GM20000 (cell line): ENCODE measurements at regions not wholly inside any gene's neighbourhood (a gene's known extent, or its start where the extent isn't known, plus 50 kb on each side); places are given as distances from the start of the nearest gene placed in this dataset.

Experiments
- DNase-seq: peaks from one replicate; pipeline ENCODE4 v3.0.0; 2012; ENCODE audit warnings: low spot score
- TF ChIP-seq, protein P1 (sequence below): IDR thresholded peaks from 2 replicates; pipeline ENCODE4 v1.5.1; 2012; ENCODE audit warnings: mild to moderate bottlenecking, control low read depth; ENCODE audit errors: extremely low read depth, missing control alignments

- no peak for DNase-seq
- TF ChIP-seq, protein P1, sequence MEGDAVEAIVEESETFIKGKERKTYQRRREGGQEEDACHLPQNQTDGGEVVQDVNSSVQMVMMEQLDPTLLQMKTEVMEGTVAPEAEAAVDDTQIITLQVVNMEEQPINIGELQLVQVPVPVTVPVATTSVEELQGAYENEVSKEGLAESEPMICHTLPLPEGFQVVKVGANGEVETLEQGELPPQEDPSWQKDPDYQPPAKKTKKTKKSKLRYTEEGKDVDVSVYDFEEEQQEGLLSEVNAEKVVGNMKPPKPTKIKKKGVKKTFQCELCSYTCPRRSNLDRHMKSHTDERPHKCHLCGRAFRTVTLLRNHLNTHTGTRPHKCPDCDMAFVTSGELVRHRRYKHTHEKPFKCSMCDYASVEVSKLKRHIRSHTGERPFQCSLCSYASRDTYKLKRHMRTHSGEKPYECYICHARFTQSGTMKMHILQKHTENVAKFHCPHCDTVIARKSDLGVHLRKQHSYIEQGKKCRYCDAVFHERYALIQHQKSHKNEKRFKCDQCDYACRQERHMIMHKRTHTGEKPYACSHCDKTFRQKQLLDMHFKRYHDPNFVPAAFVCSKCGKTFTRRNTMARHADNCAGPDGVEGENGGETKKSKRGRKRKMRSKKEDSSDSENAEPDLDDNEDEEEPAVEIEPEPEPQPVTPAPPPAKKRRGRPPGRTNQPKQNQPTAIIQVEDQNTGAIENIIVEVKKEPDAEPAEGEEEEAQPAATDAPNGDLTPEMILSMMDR = no peak
These were observed 462.2 kb upstream of the SLC10A2 start for GRCh38 chr13:103528437-103528836.

DNA sequence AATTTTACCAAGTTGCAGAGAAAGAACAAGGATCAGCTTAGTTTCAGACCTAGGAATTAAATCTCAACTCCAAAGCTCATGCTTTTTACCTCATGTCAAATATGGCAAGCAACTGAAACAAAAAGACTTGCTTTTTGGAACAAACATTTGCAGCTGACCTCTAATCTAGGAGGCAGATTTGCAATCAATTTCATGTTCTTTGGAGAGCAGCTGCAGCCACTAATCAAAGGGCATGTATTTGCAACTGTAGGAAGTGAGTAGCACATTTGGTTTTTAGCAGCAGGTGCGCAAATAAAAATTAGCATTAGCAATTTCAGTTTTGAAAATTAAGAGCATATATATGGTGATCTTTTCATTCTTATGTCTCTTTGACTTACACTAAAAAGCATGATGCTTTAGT is 459.3 kb upstream of the SLC10A2 start:
- TF ChIP-seq, protein P1 = no peak

DNA sequence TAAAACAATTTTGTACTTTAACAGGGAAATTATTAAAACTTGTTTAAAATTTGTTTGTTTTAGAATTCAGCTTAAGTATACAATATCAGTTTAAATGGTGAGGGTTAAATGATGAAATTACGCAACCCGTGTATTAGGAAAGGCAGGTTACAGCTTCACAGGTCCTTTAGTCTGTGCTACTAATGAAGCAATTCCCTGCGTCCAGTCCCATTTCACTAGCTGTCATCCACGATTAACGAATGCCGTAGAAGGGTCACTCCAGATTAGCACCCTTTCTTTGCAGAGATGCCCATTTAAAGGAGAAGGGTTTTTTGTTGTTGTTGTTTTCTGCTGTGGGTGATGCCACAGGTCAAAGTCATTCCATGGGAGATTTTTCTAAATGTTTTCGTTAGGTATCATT is 457.6 kb upstream of the SLC10A2 start:
- DNase-seq = no peak
- TF ChIP-seq, protein P1 = no peak

More for the DNA sequence above, 459.3 kb upstream of the SLC10A2 start:
- no peak for DNase-seq

DNA sequence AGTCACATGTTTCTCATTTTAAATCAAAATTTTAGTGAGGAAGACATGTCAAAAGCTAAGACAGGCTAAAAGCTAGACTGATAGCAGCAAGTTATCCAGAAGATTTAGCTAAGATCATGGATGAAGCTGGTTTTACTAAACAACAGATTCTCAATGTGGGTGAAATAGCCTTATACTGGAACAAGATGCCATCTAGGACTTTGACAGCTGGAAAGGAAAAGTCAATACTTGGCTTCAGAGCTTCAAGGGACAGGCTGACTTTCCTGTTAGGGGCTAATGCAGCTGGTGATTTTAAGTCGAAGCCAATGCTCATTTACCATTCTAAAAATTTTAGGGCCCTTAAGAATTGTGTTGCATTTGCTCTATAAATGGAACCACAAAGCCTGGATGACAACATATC is 455.3 kb upstream of the SLC10A2 start:
- no peak for DNase-seq
- TF ChIP-seq, protein P1 = no peak

GRCh38 chr13:103517768-103518102 is 451.5 kb upstream of the SLC10A2 start:
- TF ChIP-seq, protein P1 = no peak
- no peak for DNase-seq

- TF ChIP-seq, protein P1 = no peak
- DNase-seq = no peak
These were observed 451.0 kb upstream of the SLC10A2 start for GRCh38 chr13:103517066-103517767.

DNA sequence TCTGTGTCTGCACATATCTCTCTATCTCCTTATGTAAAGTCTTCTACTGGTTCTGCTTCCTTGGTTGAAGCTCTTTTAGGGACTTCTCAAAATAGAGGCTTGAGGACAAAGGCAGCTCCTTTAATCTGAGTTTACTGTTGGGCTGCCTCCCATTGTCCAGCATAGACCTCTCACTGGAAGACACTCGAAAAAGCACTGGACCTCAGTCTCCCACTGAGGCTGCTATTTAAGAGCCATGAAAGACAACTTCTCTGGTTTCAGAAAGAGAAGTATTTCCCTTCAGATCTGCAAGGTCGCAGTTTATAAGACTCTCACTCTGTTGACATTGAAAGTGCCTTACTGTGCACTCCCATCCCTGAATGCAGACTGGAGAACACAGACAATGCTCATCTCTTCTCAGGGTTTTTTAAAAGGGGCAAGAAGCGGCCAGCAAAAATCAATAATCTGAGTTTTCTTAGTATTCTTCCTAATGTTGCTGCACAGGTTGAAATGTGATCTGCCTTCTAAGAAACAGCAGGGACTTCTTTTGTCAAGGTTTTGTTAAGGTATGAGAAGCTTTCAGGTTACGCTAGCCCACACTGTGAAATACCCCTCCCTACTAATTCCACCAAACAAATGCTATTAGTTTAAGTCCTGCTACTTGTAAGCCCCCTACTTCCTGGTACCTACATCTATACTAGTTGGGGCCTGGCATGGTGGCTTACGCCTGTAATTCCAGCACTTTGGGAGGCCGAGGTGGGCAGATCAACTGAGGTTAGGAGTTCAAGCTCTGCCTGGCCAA is 450.0 kb upstream of the SLC10A2 start:
- TF ChIP-seq, protein P1 = no peak
- DNase-seq = no peak
